Parathyroid adenoma (tissue), 2 donors: ENCODE measurements at regions not wholly inside any gene's neighbourhood (a gene's known extent, or its start where the extent isn't known, plus 50 kb on each side); places are given as distances from the start of the nearest gene placed in this dataset.

Experiments
- H2AFZ ChIP-seq: fragments of 300-600 bp; sonication (generic); one replicate; pipeline ENCODE4 v1.7.0; 2017; ENCODE audit warnings: antibody characterized with exemption, mild to moderate bottlenecking
- H3K27ac ChIP-seq: fragments of 300-600 bp; sonication (generic); one replicate; pipeline ENCODE4 v1.7.0; 2017
- H3K27me3 ChIP-seq: fragments of 300-600 bp; sonication (generic); one replicate; pipeline ENCODE4 v1.7.0; 2017; ENCODE audit warnings: low read length; ENCODE audit not compliant: control insufficient read depth, insufficient read depth
- H3K36me3 ChIP-seq: fragments of 300-600 bp; sonication (generic); one replicate; pipeline ENCODE4 v1.7.0; 2017; ENCODE audit warnings: low read length; ENCODE audit not compliant: control insufficient read depth, insufficient read depth
- H3K4me1 ChIP-seq: fragments of 300-600 bp; sonication (generic); one replicate; pipeline ENCODE4 v1.7.0; 2017; ENCODE audit warnings: control low read depth
- H3K4me2 ChIP-seq: fragments of 300-600 bp; sonication (generic); one replicate; pipeline ENCODE4 v1.7.0; 2017; ENCODE audit warnings: low read length
- H3K4me3 ChIP-seq: fragments of 300-600 bp; sonication (generic); one replicate; pipeline ENCODE4 v1.7.0; 2017; ENCODE audit warnings: low read depth, low read length
- H3K79me2 ChIP-seq: fragments of 300-600 bp; sonication (generic); one replicate; pipeline ENCODE4 v1.7.0; 2017; ENCODE audit warnings: control low read depth
- H3K9ac ChIP-seq: fragments of 300-600 bp; sonication (generic); one replicate; pipeline ENCODE4 v1.7.0; 2017; ENCODE audit warnings: mild to moderate bottlenecking
- H3K9me3 ChIP-seq: fragments of 300-600 bp; sonication (generic); one replicate; pipeline ENCODE4 v1.7.0; 2017; ENCODE audit warnings: low read length; ENCODE audit not compliant: control insufficient read depth
- TF ChIP-seq, protein P1 (sequence below): fragments of 300-600 bp; sonication (generic); IDR thresholded peaks from one replicate; pipeline ENCODE4 v1.7.0; 2017; ENCODE audit warnings: antibody characterized with exemption, mild to moderate bottlenecking
- donor health status: primary hyperparathyroidism.

DNA sequence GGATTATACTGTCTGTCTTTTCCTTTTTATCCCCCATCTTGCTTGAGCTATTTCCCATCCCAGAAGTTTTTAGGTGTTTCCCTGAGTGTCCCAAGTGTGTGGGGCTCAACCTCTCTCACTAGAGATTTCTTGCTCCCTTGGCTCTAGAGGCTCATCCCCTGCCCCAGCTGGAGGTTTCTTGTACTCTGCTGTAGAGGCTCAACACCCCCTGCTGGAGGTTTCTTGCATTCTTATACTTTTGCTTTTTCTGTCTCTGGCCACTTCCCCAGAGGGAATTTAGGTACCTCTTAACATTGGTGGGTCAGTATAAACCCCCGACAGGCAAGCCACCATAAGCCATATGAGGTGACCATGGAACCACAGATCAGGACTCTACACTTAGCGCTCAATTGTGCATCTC is 114.2 kb upstream of the FAM3C start:
- H3K36me3 ChIP-seq, result no peaks in the 10 kb centered on the region
- H3K27ac ChIP-seq, result no peak overlapping the region
- no peak overlapping the region for H3K4me2 ChIP-seq
- H3K4me3 ChIP-seq, result no peak overlapping the region
- no peaks in the 10 kb centered on the region for H3K27me3 ChIP-seq
- H2AFZ ChIP-seq, result no peak overlapping the region
- no peaks in the 10 kb centered on the region for H3K79me2 ChIP-seq
- TF ChIP-seq, protein P1, sequence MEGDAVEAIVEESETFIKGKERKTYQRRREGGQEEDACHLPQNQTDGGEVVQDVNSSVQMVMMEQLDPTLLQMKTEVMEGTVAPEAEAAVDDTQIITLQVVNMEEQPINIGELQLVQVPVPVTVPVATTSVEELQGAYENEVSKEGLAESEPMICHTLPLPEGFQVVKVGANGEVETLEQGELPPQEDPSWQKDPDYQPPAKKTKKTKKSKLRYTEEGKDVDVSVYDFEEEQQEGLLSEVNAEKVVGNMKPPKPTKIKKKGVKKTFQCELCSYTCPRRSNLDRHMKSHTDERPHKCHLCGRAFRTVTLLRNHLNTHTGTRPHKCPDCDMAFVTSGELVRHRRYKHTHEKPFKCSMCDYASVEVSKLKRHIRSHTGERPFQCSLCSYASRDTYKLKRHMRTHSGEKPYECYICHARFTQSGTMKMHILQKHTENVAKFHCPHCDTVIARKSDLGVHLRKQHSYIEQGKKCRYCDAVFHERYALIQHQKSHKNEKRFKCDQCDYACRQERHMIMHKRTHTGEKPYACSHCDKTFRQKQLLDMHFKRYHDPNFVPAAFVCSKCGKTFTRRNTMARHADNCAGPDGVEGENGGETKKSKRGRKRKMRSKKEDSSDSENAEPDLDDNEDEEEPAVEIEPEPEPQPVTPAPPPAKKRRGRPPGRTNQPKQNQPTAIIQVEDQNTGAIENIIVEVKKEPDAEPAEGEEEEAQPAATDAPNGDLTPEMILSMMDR, result no peak
- H3K9me3 ChIP-seq, result no peaks in the 10 kb centered on the region
- no peaks in the 10 kb centered on the region for H3K4me1 ChIP-seq
- H3K9ac ChIP-seq, result no peak overlapping the region

DNA sequence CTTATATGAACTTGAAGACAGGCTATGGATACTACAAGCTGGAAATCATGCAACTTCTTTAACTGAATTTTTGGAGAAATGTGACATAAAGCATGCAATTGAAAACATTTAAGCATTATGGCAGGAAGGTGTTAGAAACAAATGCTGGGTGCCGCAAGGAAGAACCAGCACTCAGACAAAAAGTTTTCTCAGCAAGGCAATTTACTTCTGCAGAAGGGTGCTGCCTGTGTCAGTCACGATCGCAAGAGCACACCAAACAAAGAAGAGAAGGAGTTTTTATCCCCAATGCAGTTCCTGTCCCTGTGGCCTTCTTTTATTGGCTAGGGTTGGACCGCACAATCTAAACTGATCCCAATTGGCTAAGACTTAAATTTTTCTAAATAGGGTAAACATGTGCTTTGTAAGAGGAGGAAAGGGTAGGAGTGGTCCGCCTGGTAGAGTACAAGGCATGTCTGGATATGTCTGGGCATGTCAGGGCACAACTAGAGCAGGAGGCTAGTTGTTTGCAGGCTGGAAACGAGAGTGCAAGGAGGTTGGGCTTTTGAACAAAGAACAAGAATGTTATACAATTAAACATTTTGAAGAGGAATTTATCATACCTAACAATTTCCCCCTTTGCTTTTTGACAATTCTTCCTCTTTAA is 109.6 kb upstream of the FAM3C start:
- Histone ChIP-seq H3K4me2 (no peak overlapping the region), H3K9ac (no peak overlapping the region), H2AFZ (no peak overlapping the region), H3K27me3 (no peaks in the 10 kb centered on the region), H3K27ac (no peak overlapping the region), H3K4me1 (no peaks in the 10 kb centered on the region), H3K36me3 (no peaks in the 10 kb centered on the region), H3K9me3 (no peaks in the 10 kb centered on the region), H3K79me2 (no peaks in the 10 kb centered on the region), H3K4me3 (no peak overlapping the region)
- TF ChIP-seq, protein P1, result no peak

DNA sequence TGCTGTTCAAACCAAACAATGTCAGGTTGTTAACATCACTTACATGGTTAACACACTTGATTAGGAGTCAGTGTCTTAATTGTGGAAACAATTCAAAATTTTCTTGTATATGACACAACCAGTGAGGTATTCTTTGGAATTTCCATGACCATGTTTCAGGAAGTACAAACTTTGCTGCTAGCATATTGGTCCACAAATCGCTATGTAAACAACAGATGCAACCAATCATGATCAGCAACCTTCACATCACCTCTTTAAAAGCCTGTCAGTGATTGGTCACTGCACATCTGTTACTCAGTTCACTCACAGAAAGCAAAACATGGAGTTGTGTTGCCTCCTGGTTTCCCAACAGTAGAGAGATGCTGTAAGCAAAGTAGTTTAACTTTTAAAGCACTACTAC is 108.9 kb upstream of the FAM3C start:
- TF ChIP-seq, protein P1, result no peak
- Histone ChIP-seq H3K27me3 (no peaks in the 10 kb centered on the region), H3K79me2 (no peaks in the 10 kb centered on the region), H3K27ac (no peak overlapping the region), H2AFZ (no peak overlapping the region), H3K4me2 (no peak overlapping the region), H3K4me3 (no peak overlapping the region), H3K9ac (no peak overlapping the region), H3K9me3 (no peaks in the 10 kb centered on the region), H3K4me1 (no peaks in the 10 kb centered on the region), H3K36me3 (no peaks in the 10 kb centered on the region)

DNA sequence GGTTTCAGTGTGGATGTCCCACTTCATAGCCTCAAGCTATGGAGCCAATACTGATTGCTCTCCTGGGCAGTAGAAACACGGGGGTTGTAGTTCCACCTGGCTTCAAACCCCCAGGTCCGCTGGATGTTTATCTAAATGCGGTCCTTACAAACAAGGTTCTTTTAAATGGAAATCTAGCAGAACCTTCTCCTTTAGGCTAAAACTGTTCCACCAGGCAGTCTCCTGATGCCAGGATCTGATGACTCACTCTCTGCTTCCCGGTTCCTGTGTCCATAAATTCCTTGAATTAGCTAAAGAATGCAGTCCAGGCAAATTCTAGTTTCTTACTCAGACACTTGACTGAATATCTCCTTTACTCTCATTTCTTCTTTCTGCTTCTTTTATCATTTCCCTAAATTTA is 108.4 kb upstream of the FAM3C start:
- no peak overlapping the region for H3K4me2 ChIP-seq
- H3K4me1 ChIP-seq, result no peaks in the 10 kb centered on the region
- no peak overlapping the region for H2AFZ ChIP-seq
- no peak overlapping the region for H3K9ac ChIP-seq
- H3K27ac ChIP-seq, result no peak overlapping the region
- TF ChIP-seq, protein P1, result no peak
- H3K9me3 ChIP-seq, result no peaks in the 10 kb centered on the region
- no peaks in the 10 kb centered on the region for H3K36me3 ChIP-seq
- no peaks in the 10 kb centered on the region for H3K27me3 ChIP-seq
- no peaks in the 10 kb centered on the region for H3K79me2 ChIP-seq
- no peak overlapping the region for H3K4me3 ChIP-seq

DNA sequence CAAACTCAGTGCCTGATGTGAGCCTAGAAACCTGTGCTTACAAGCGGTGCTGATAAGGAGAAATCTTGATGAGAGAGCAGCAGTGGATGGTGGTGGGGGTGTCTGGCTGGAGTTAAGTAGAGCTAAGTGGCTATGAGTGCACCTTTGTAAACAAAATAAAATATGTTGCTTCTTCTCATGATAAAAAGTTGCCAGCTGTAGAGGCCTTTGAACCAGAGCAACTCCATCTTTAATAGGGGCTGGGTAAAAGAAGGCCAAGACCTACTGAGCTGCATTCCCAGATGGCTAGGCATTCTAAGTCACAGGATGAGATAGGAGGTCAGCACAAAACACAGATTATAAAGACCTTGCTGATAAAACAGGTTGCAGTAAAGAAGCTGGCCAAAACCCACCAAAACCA is 107.6 kb upstream of the FAM3C start:
- Histone ChIP-seq H3K9ac (no peak overlapping the region), H3K27me3 (no peaks in the 10 kb centered on the region), H3K27ac (no peak overlapping the region), H3K79me2 (no peaks in the 10 kb centered on the region), H2AFZ (no peak overlapping the region), H3K9me3 (no peaks in the 10 kb centered on the region), H3K4me1 (no peaks in the 10 kb centered on the region), H3K4me3 (no peak overlapping the region), H3K4me2 (no peak overlapping the region), H3K36me3 (no peaks in the 10 kb centered on the region)
- TF ChIP-seq, protein P1, result no peak
